HG02642 (cell line): ENCODE measurements at regions not wholly inside any gene's neighbourhood (a gene's known extent, or its start where the extent isn't known, plus 50 kb on each side); places are given as distances from the start of the nearest gene placed in this dataset.
"Not testable (repeated sequence)": the region's sequence is repeated elsewhere in the genome, so short reads cannot be mapped to it uniquely, and the experiment has no call there.

Source experiments
- ATAC-seq: cut with Tn5 transposase; IDR thresholded peaks from one replicate; pipeline ENCODE4 v1.9.1; 2021; ENCODE audit warnings: mild to moderate bottlenecking; ENCODE audit not compliant: unreplicated experiment, poor library complexity

DNA sequence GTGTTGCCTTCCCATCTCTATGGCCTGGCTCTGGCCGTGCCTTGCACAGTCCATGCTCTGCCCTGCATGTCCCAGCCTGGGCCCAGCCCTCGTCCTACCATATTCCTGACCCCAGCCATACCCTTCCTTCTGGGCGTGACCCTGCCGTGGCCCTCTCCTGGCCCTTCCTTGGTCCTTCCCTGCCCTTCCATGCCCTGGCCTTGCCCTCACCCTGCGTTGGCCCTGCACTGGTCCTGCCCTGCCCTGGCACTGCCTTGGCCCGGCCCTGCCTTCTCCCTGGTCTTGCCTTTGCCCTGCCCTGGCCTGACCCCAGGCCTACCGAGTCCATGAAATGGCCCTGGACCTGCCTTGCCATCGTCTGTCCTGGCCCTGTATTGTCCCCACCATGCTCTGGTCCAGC lies 1561.8 kb downstream of the RPIA start:
- not testable (repeated sequence) for ATAC-seq

GRCh38 chr2:90266888-90267287 lies 1575.4 kb downstream of the RPIA start:
- not testable (repeated sequence) for ATAC-seq

DNA sequence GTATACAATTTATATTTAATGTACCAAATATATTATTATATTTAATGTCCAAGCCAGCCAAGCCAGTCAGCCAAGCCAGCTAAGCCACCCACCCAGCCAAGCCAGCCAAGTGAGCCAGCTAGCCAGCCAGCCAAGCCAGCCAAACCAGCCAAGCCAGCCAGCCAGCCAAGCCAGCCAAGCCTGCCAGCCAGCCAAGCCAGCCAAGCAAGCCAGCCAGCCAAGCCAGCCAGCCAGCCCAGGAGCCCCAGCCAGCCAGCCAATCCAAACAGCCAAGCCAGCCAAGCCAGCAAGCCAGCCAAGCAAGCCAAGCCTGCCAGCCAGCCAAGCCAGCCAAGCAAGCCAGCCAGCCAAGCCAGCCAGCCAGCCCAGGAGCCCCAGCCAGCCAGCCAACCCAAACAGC lies 1596.3 kb downstream of the RPIA start:
- ATAC-seq: not testable (repeated sequence)

DNA sequence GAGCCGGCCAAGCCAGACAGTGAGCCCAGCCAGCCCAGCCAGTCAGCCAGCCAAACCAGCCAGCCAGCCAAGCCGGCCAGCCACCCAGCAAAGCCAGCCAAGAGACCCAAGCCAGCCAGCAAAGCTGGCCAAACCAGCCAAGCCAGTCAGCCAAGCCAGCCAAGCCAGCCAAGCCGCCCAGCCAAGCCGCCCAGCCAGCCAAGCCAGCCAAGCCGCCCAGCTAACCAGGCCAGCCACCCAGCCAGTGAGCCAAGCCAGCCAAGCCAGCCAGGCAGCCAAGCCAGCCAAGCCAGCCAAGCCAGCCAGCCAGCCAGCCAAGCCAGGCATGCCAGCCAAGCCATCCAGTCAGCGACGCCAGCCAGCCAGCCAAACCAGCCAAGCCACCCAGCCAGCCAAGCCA lies 1596.9 kb downstream of the RPIA start:
- not testable (repeated sequence) for ATAC-seq

DNA sequence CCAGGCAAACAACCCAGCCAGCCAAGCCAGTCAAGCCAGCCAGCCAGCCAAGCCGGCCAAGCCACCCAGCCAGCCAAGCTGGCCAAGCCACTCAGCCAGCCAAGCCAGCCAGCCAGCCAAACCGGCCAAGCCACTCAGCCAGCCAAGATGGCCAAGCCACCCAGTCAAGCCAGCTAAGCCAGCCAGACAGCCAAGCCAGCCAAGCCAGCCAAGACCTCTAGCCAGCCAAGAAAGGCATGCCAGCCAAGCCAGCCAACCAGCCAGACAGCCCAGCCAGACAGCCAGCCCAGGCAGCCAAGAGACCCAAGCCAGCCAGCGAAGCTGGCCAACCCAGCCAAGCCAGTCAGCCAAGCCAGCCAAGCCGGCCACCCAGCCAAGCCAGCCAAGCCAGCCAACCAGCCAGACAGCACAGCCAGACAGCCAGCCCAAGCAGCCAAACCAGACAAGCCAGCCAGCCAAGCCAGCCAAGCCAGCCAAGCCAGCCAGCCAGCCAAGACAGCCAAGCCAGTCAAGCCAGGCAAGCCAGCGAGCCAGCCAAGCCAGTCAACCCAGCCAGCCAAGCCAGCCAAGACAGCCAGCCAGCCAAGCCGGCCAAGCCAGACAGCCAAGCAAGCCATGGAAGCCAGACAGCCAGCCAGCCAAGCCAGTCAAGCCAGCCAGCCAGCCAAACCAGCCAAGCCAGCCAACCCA lies 1598.0 kb downstream of the RPIA start:
- not testable (repeated sequence) for ATAC-seq

DNA sequence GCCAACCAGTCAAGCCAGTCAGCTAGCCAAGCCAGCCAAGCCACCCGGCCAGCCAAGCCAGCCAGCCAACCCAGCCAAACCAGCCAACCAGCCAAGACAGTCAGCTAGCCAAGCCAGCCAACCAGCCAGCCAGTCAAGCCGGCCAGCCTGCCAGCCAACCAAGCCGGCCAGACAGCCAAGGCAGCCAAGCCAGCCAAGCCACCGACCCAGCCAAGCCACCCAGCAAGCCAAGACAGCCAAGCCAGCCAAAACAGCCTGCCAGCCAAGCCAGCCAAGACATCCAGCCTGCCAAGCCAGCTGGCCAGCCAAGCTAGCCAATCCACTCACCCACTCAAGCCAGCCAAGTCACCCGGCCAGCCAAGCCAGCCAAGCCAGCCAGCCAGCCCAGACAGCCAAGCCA lies 1599.2 kb downstream of the RPIA start:
- not testable (repeated sequence) for ATAC-seq

GRCh38 chr2:90291168-90291883 lies 1599.9 kb downstream of the RPIA start:
- ATAC-seq: not testable (repeated sequence)

GRCh38 chr2:90291934-90292333 lies 1600.5 kb downstream of the RPIA start:
- ATAC-seq: not testable (repeated sequence)

GRCh38 chr2:90292451-90292850 lies 1601.0 kb downstream of the RPIA start:
- not testable (repeated sequence) for ATAC-seq

- not testable (repeated sequence) for ATAC-seq
Observed at GRCh38 chr2:90293224-90293623, 1601.8 kb downstream of the RPIA start.

DNA sequence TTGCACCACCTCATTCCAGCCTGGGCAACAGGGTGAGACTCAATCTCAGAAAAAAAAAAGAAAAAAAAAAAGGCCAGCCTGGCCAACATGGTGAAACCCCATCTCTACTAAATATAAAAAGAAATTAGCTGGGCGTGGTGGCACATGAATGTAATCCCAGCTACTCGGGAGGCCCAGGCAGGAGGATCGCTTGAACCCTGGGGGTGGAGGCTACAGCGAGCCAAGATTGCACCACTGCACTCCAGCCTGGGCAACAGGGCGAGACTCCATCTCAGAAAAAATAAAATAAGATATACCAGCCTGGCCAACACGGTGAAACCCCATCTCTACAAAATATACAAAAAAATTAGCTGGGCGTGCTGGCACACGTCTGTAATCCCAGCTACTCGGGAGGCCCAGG lies 1602.3 kb downstream of the RPIA start:
- not testable (repeated sequence) for ATAC-seq

- not testable (repeated sequence) for ATAC-seq
Observed at GRCh38 chr2:90295036-90295750, 1603.7 kb downstream of the RPIA start.

DNA sequence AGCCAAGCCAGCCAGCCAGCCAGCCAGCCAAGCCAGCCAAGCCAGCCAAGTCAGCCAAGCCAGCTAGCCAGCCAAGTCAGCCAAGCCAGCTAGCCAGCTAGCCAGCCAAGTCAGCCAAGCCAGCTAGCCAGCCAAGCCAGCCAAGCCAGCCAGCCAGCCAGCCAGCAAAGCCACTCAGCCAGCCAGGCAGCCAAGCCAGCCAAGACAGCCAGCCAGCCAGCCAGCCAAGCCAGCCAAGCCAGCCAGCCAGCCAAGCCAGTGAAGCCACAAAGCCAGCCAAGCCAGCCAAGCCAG lies 1605.0 kb downstream of the RPIA start:
- not testable (repeated sequence) for ATAC-seq

GRCh38 chr2:90297701-90298100 lies 1606.2 kb downstream of the RPIA start:
- not testable (repeated sequence) for ATAC-seq

DNA sequence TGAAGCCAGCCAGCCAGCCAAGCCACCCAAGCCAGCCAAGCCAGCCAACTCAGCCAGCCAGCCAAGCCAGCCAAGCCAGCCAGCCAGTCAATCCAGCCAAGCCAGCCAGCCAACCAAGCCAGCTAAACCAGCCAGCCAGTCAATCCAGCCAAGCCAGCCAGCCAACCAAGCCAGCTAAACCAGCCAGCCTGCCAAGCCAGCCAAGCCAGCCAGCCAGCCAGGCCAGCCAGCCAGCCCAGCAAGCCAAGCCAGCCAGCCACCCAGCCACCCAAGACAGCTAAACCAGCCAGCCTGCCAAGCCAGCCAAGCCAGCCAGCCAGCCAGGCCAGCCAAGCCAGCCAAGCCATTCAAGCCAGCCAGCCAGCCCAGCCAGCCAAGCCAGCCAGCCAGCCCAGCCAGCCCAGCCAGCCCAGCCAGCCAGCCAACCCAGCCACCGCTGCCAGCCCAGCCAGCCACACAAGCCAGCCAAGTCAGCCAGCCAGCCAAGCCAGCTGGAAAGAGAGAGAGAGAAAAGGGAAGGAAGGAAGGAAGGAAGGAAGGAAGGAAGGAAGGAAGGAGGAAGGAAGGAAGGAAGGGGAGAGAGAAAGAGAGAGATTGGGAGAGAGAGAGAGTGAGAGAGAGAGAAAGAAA lies 1606.8 kb downstream of the RPIA start:
- ATAC-seq: not testable (repeated sequence)

DNA sequence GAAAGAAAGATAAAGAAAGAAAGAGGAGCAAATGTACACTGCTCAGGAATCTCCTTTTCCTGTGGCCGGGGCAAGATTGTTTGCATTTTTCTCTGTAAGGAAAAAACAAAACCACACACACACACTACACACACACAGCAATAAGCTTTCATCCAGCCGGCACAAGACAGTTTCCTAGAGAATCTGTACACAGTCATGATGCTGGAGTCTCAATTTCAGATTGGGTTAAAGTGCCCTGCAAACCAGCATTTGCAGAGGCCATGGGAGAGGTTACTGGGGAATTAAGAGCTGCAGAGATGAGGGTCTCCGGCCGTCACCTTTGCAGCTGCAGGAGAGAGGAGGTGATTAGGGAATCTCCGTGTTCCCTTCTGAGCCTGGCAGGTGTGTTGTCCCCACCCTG lies 1607.5 kb downstream of the RPIA start:
- ATAC-seq: not testable (repeated sequence)

DNA sequence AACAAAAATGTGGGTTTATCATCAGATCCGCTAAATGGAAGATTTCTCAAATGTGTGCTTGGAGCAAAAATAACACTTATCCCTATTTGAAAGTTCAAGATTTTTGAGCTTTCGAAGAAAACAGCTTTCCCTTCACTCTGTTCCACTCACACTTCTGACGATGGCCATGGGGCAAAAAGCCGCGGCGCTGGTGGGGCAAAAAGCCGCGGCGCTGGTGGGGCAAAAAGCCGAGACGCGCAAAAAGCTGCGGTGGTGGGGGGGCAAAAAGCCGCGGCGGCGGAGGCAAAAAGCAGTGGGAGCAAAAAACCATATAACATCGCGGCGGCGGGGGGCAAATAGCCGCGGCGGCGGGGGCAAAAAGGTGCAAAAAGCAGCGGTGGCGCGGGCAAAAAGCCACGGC lies 1631.5 kb downstream of the RPIA start:
- not testable (repeated sequence) for ATAC-seq

DNA sequence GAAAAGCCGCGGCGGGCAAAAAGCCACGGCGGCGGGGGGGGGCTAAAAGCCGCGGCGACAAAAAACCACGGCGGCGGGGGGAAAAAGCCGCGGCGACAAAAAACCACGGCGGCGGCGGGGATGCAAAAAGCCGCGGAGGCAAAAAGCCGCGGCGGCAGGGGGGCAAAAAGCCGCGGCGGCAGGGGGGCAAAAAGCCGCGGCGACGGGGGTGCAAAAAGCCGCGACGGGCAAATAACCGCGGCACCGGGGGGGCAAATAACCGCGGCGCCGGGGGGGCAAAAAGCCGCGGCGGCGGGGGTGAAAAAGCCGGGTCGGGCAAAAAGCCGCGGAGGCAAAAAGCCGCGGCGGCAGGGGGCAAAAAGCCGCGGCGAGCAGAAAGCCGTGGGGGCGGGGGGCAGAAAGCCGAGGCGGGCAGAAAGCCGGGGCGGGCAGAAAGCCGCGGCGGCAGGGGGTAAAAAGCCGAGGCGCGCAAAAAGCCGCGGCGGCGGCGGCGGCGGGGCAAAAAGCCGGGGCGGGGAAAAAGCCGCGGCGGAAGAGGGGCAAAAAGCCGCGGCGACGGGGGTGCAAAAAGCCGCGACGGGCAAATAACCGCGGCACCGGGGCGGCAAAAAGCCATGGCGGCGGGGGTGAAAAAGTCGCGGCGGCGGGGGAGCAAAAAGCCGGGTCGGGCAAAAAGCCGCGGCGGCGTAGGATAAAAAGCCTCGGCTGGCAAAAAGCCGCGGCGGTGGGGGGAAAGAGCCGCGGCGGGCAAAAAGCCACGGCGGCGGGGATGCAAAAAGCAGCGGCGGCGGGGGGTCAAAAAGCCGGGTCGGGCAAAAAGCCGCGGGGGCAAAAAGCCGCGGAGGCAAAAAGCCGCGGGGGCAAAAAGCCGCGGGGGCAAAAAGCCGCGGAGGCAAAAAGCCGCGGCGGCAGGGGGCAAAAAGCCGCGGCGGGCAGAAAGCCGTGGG lies 1632.4 kb downstream of the RPIA start:
- ATAC-seq: not testable (repeated sequence)

DNA sequence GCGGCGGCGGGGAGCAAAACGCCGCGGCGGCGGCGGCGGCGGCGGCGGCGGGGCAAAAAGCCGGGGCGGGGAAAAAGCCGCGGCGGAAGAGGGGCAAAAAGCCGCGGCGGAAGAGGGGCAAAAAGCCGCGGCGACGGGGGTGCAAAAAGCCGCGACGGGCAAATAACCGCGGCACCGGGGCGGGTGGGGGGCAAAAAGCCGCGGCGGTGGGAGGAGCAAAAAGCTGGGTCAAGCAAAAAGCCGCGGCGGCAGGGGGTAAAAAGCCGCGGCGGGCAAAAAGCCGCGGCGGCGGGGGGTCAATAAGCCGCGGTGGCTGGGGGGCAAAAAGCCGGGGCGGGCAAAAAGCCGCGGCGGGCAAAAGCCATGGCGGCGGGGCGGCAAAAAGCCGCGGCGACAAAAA lies 1633.2 kb downstream of the RPIA start:
- not testable (repeated sequence) for ATAC-seq
